ENCODE measurements at regions not wholly inside any gene's neighbourhood (a gene's known extent, or its start where the extent isn't known, plus 50 kb on each side); places are given as distances from the start of the nearest gene placed in this dataset.

DNA sequence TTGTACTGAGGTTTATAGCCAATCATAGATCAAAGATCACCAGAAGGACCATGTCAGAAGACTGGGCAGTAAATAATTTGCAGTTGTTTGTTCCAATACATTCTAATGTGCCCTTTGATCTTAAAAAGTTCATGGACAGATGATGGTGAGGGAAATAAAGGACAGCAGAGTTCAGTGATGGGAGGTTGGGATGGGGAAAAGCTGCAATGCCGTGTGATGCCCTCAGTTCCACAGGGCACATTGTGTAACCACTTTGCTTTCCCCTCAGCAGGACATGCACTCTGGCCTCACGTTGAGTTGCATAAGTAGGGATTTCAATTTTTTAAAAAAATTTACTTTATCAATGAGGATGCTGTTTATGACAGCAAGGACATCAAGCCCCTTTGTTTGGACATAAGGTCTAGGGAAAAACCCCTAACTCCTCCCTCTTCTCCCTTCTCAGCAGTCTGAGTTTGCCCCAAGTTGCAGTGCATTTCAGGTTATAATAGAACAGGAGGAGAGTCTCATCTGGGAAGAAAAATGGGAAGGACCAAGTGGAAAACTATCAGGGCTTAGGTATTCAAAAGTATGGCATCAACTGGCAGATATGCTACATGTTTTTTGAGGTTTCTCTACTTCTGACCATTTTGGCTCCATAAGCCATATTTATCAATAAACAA, 83.1 kb upstream of the TMED7 start:
- TF ChIP-seq, protein P1, sequence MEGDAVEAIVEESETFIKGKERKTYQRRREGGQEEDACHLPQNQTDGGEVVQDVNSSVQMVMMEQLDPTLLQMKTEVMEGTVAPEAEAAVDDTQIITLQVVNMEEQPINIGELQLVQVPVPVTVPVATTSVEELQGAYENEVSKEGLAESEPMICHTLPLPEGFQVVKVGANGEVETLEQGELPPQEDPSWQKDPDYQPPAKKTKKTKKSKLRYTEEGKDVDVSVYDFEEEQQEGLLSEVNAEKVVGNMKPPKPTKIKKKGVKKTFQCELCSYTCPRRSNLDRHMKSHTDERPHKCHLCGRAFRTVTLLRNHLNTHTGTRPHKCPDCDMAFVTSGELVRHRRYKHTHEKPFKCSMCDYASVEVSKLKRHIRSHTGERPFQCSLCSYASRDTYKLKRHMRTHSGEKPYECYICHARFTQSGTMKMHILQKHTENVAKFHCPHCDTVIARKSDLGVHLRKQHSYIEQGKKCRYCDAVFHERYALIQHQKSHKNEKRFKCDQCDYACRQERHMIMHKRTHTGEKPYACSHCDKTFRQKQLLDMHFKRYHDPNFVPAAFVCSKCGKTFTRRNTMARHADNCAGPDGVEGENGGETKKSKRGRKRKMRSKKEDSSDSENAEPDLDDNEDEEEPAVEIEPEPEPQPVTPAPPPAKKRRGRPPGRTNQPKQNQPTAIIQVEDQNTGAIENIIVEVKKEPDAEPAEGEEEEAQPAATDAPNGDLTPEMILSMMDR (IDR thresholded peaks at IDR 0.05), result no peak
- peaks cover 8% of the 10 kb centered on the region for H3K27me3 Mint-ChIP-seq (ENCODE audit: low read depth)
- H3K36me3 Mint-ChIP-seq (ENCODE audit: low read depth), result no peaks in the 10 kb centered on the region
- H3K27ac Mint-ChIP-seq (ENCODE audit: unreplicated experiment), result no peak overlapping the region
- DNase-seq (ENCODE audit: low spot score), result no peak
- no peaks in the 10 kb centered on the region for H3K4me1 Mint-ChIP-seq (ENCODE audit: low read depth)
- peaks cover 10% of the 10 kb centered on the region for H3K9me3 Mint-ChIP-seq (ENCODE audit: low read depth)
- no peak overlapping the region for H3K4me3 Mint-ChIP-seq (ENCODE audit: unreplicated experiment)

DNA sequence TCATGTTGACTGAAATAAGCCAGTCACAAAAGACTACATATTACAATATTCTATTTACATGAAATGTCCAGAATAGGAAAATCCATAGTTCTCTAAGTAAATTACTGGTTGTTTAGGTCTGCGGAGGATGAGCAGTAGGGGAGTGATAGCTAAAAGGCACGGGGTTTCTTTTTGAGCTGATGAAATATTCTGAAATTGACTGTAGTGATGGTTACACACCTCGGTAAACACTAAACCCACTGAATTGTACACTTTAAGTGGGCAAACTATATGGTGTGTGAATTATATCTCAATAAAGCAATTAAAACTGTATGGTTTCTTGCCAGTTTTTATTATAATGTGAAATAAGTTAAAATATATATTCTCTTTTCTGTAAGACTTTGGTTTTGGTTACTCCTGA, 77.7 kb upstream of the TMED7 start:
- peaks cover 11% of the 10 kb centered on the region for H3K27me3 Mint-ChIP-seq (ENCODE audit: low read depth)
- no peaks in the 10 kb centered on the region for H3K9me3 Mint-ChIP-seq (ENCODE audit: low read depth)
- TF ChIP-seq, protein P1 (IDR thresholded peaks at IDR 0.05), result no peak
- H3K4me1 Mint-ChIP-seq (ENCODE audit: low read depth), result no peaks in the 10 kb centered on the region
- H3K27ac Mint-ChIP-seq (ENCODE audit: unreplicated experiment), result no peak overlapping the region
- H3K4me3 Mint-ChIP-seq (ENCODE audit: unreplicated experiment), result no peak overlapping the region
- H3K36me3 Mint-ChIP-seq (ENCODE audit: low read depth), result no peaks in the 10 kb centered on the region
- no peak for DNase-seq (ENCODE audit: low spot score)

DNA sequence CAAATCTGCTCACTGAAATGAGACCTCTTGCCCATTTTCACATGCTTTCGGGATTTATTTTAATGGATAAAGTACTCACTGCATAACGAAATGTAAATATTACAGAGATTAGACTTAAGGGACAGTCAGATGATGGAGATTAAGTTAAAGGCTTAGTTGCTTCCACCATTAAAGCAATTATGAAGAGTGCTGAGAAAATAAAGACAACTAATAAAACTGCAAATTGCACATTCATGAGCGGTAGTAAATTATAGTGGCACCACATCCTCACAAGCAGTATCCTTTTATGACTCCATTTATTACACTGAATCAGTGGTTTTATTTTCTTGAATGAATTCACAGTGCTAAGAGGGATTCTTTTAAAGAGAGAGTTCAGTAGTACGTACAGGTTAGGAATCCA, 76.2 kb upstream of the TMED7 start:
- Mint-ChIP-seq H3K4me3 (ENCODE audit: unreplicated experiment) (no peak overlapping the region), H3K27ac (ENCODE audit: unreplicated experiment) (no peak overlapping the region), H3K9me3 (ENCODE audit: low read depth) (no peaks in the 10 kb centered on the region), H3K27me3 (ENCODE audit: low read depth) (peaks cover 13% of the 10 kb centered on the region), H3K36me3 (ENCODE audit: low read depth) (no peaks in the 10 kb centered on the region), H3K4me1 (ENCODE audit: low read depth) (no peaks in the 10 kb centered on the region)
- no peak for DNase-seq (ENCODE audit: low spot score)
- TF ChIP-seq, protein P1 (IDR thresholded peaks at IDR 0.05), result no peak

DNA sequence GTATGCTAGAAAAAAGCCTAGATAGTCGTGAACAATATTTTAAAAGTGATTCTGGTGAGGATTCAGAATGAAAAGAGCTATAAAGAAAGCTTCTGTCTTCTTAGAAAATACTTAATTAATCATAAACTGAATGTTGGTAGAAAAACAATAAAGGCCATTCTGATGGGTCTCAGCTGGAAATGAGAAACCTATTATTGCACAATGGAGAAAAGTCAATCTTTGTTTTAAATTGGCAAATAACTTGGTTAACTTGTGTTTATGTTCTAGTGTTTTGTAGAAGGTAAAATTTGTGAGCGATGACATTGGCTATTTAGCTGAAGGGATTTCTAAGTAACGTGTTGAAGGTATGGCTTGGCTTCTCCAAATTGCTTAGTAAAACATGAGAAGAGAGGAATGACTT, 74.1 kb upstream of the TMED7 start:
- peaks cover 17% of the 10 kb centered on the region for H3K27me3 Mint-ChIP-seq (ENCODE audit: low read depth)
- H3K4me3 Mint-ChIP-seq (ENCODE audit: unreplicated experiment), result no peak overlapping the region
- no peaks in the 10 kb centered on the region for H3K4me1 Mint-ChIP-seq (ENCODE audit: low read depth)
- H3K27ac Mint-ChIP-seq (ENCODE audit: unreplicated experiment), result no peak overlapping the region
- TF ChIP-seq, protein P1 (IDR thresholded peaks at IDR 0.05), result no peak
- H3K36me3 Mint-ChIP-seq (ENCODE audit: low read depth), result no peaks in the 10 kb centered on the region
- DNase-seq (ENCODE audit: low spot score), result no peak
- no peaks in the 10 kb centered on the region for H3K9me3 Mint-ChIP-seq (ENCODE audit: low read depth)

DNA sequence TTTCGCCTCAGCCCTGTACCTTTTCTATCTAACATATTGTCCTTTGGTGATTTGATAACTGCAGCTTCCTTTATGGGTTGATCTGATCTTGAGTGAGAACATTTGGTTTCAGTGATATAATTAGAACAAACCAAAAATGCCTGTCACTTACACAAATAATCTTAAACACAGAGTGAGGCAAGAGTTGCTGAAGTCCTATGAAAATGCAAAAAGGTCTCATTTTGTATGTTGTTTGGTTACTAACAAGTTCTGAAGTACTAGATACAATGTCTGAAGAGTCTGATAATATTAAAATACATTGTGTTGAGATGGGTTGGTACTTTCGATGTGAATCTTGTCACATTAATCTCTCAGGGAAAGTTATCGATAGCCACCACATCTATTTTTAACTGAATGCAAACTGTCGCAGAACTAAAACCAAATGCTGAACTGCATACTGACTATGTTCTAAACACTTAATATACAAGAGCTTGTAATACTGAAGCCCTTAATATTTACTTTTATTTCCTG, 70.4 kb upstream of the TMED7 start:
- H3K27ac Mint-ChIP-seq (ENCODE audit: unreplicated experiment), result no peak overlapping the region

More for the DNA sequence above, 70.4 kb upstream of the TMED7 start:
- no peak for DNase-seq (ENCODE audit: low spot score)
- TF ChIP-seq, protein P1 (IDR thresholded peaks at IDR 0.05), result no peak
- no peaks in the 10 kb centered on the region for H3K9me3 Mint-ChIP-seq (ENCODE audit: low read depth)
- no peaks in the 10 kb centered on the region for H3K4me1 Mint-ChIP-seq (ENCODE audit: low read depth)
- peaks cover 21% of the 10 kb centered on the region for H3K27me3 Mint-ChIP-seq (ENCODE audit: low read depth)
- no peaks in the 10 kb centered on the region for H3K36me3 Mint-ChIP-seq (ENCODE audit: low read depth)
- no peak overlapping the region for H3K4me3 Mint-ChIP-seq (ENCODE audit: unreplicated experiment)
